Gastroesophageal sphincter (tissue), 4 donors: ENCODE measurements at regions not wholly inside any gene's neighbourhood (a gene's known extent, or its start where the extent isn't known, plus 50 kb on each side); places are given as distances from the start of the nearest gene placed in this dataset.

Experiments used
- ATAC-seq: fragments of 150-250 bp; one replicate; pipeline ENCODE4 v1.9.1; 2016; ENCODE audit warnings: mild to moderate bottlenecking, moderate library complexity
- H3K27ac ChIP-seq, 4 donors: fragments of 200-600 bp; sonication (generic) in 3 of 4; 1 replicate in 3 of 4; 2 replicates in 1 of 4; pipeline ENCODE4 v1.5.1; 2016 to 2019
- H3K27me3 ChIP-seq: fragments of 200-600 bp; sonication (generic); one replicate; pipeline ENCODE4 v1.5.1; 2019
- H3K36me3 ChIP-seq, 2 donors: fragments of 200-600 bp; sonication (generic); one replicate each; pipeline ENCODE4 v1.5.1; 2019; ENCODE audit warnings: control low read depth in 1 of 2
- H3K4me1 ChIP-seq, 3 donors: fragments of 200-600 bp; sonication (generic); 1 replicate in 2 of 3; 2 replicates in 1 of 3; pipeline ENCODE4 v1.5.1; 2016 to 2019; ENCODE audit warnings: control low read depth in 2 of 3
- H3K4me3 ChIP-seq, 2 donors: fragments of 200-600 bp; sonication (generic); one replicate each; pipeline ENCODE4 v1.5.1; 2019; ENCODE audit warnings: mild to moderate bottlenecking in 1 of 2, moderate library complexity in 1 of 2
- H3K9me3 ChIP-seq, 3 donors: fragments of 200-600 bp; sonication (generic); one replicate each; pipeline ENCODE4 v1.5.1; 2017 to 2019; ENCODE audit warnings: control low read depth in 2 of 3
- EP300 ChIP-seq: sonication (generic); formaldehyde crosslinking; IDR thresholded peaks from one replicate; pipeline ENCODE4 v1.6.1; 2017; ENCODE audit warnings: antibody characterized with exemption, mild to moderate bottlenecking
- POLR2A ChIP-seq, 2 donors: fragments of 450-650 bp; IDR thresholded peaks; one replicate each; pipeline ENCODE4 v1.6.1; 2017; ENCODE audit warnings: antibody characterized with exemption in 2 of 2, mild to moderate bottlenecking in 2 of 2, moderate library complexity in 1 of 2
- POLR2AphosphoS5 ChIP-seq: sonication (generic); formaldehyde crosslinking; IDR thresholded peaks from one replicate; pipeline ENCODE4 v1.6.1; 2017; ENCODE audit warnings: antibody characterized with exemption
- WGBS, 2 donors: methylation state at CpG; one replicate each; pipeline ENCODE4 v1.1.5; 2018; ENCODE audit warnings: low coverage in 1 of 2; 5-methylcytosine and 5-hydroxymethylcytosine counted together
- TF ChIP-seq, protein P1 (sequence below), 4 experiments: fragments of 200-600 bp in 2 of 4; fragments of 450-650 bp in 2 of 4; sonication (generic) in 1 of 4; IDR thresholded peaks; one replicate each; pipeline ENCODE4 v1.5.1; 2017 to 2019; ENCODE audit warnings: antibody characterized with exemption in 4 of 4, mild to moderate bottlenecking in 2 of 4, moderate library complexity in 2 of 4

DNA sequence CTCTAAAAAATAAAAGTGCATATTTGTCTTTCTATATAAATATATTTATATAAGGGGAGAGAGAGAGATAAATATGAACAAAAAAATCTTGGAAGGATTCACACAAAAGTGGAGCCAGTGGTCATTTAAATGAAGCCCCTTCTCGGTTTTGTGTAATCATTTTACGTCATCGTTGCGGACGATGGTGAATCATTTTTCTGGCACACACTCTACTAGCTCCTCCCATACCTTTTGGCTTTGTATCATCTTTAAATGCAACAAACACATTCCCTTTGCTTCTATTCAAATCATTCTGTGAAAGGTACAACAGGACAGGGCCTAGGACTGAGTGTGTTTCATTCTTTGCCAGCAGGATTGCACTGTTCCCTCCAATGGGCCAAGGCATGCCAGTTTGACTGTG, 186.8 kb downstream of the TGFB2 start:
- no peaks in the 10 kb centered on the region for H3K36me3 ChIP-seq
- ATAC-seq: no peak
- H3K27ac ChIP-seq: no peak overlapping the region
- WGBS, 2 donors: 74 to 78% methylated on average over 5 of the region's 5 CpGs
- H3K4me1 ChIP-seq: no peaks in the 10 kb centered on the region
- TF ChIP-seq EP300: no peak
- TF ChIP-seq POLR2A (IDR thresholded peaks at IDR 0.05): no peak
- TF ChIP-seq, protein P1, sequence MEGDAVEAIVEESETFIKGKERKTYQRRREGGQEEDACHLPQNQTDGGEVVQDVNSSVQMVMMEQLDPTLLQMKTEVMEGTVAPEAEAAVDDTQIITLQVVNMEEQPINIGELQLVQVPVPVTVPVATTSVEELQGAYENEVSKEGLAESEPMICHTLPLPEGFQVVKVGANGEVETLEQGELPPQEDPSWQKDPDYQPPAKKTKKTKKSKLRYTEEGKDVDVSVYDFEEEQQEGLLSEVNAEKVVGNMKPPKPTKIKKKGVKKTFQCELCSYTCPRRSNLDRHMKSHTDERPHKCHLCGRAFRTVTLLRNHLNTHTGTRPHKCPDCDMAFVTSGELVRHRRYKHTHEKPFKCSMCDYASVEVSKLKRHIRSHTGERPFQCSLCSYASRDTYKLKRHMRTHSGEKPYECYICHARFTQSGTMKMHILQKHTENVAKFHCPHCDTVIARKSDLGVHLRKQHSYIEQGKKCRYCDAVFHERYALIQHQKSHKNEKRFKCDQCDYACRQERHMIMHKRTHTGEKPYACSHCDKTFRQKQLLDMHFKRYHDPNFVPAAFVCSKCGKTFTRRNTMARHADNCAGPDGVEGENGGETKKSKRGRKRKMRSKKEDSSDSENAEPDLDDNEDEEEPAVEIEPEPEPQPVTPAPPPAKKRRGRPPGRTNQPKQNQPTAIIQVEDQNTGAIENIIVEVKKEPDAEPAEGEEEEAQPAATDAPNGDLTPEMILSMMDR (IDR thresholded peaks at IDR 0.05): no peak
- TF ChIP-seq POLR2AphosphoS5: no peak
- no peaks in the 10 kb centered on the region for H3K27me3 ChIP-seq
- no peak overlapping the region for H3K4me3 ChIP-seq
- peaks cover 0 to 7% (median 0%) of the 10 kb centered on the region in 3 donors for H3K9me3 ChIP-seq

- Histone ChIP-seq H3K4me1 (no peaks in the 10 kb centered on the region), H3K27me3 (no peaks in the 10 kb centered on the region), H3K36me3 (no peaks in the 10 kb centered on the region), H3K27ac (no peak overlapping the region), H3K4me3 (no peak overlapping the region), H3K9me3 (peaks cover 0 to 7% (median 0%) of the 10 kb centered on the region in 3 donors)
- ATAC-seq: no peak
- TF ChIP-seq POLR2AphosphoS5: no peak
- TF ChIP-seq POLR2A (IDR thresholded peaks at IDR 0.05): no peak
- TF ChIP-seq, protein P1 (IDR thresholded peaks at IDR 0.05): no peak
- TF ChIP-seq EP300: no peak
- 65 to 95% methylated on average over 2 of the region's 2 CpGs for WGBS, 2 donors
These were observed 191.3 kb downstream of the TGFB2 start for GRCh38 chr1:218536296-218536986.

GRCh38 chr1:218537122-218537913, 192.2 kb downstream of the TGFB2 start:
- Histone ChIP-seq H3K36me3 (no peaks in the 10 kb centered on the region), H3K4me3 (no peak overlapping the region), H3K27me3 (no peaks in the 10 kb centered on the region), H3K9me3 (peaks cover 0 to 7% (median 0%) of the 10 kb centered on the region in 3 donors), H3K27ac (no peak overlapping the region), H3K4me1 (no peaks in the 10 kb centered on the region)
- ATAC-seq: no peak
- WGBS, 2 donors: 85 to 93% methylated on average over 6 of the region's 6 CpGs
- TF ChIP-seq EP300 (no peak), POLR2AphosphoS5 (no peak), POLR2A (IDR thresholded peaks at IDR 0.05) (no peak)
- TF ChIP-seq, protein P1 (IDR thresholded peaks at IDR 0.05): no peak

- Histone ChIP-seq H3K36me3 (no peaks in the 10 kb centered on the region), H3K4me1 (no peaks in the 10 kb centered on the region), H3K4me3 (no peak overlapping the region), H3K9me3 (peaks cover 0 to 7% (median 0%) of the 10 kb centered on the region in 3 donors), H3K27ac (no peak overlapping the region), H3K27me3 (no peaks in the 10 kb centered on the region)
- WGBS, 2 donors: 67 to 83% methylated on average over 1 to 2 of the region's 2 CpGs
- ATAC-seq: no peak
- TF ChIP-seq EP300 (no peak), POLR2A (IDR thresholded peaks at IDR 0.05) (no peak), POLR2AphosphoS5 (no peak)
- TF ChIP-seq, protein P1 (IDR thresholded peaks at IDR 0.05): no peak
These were observed 193.2 kb downstream of the TGFB2 start for GRCh38 chr1:218538341-218538740.
